AG10803 (cell line): ENCODE measurements at regions not wholly inside any gene's neighbourhood (a gene's known extent, or its start where the extent isn't known, plus 50 kb on each side); places are given as distances from the start of the nearest gene placed in this dataset.

Experiments used
- DNase-seq: peaks from one replicate; pipeline ENCODE4 v3.0.0; 2010; ENCODE audit warnings: low read depth
- H3K4me3 ChIP-seq: 2 replicates; pipeline ENCODE4 v1.5.1; 2011; ENCODE audit warnings: mild to moderate bottlenecking, low read length, control low read depth
- CTCF ChIP-seq: conservative IDR thresholded peaks from 2 replicates; pipeline ENCODE4 v1.5.1; 2011; ENCODE audit warnings: mild to moderate bottlenecking, low read length, control low read depth, inconsistent platforms

- no peak for TF ChIP-seq CTCF
- no peak overlapping the region for H3K4me3 ChIP-seq
- DNase-seq, result peak; percentile 46
Observed at GRCh38 chr3:71873093-71873611, 88.2 kb upstream of the PROK2 start.

GRCh38 chr3:71872256-71872655, 87.3 kb upstream of the PROK2 start:
- H3K4me3 ChIP-seq, result no peak overlapping the region
- DNase-seq, result no peak
- no peak for TF ChIP-seq CTCF

GRCh38 chr3:71870966-71871512, 86.1 kb upstream of the PROK2 start:
- no peak overlapping the region for H3K4me3 ChIP-seq
- no peak for DNase-seq
- no peak for TF ChIP-seq CTCF

GRCh38 chr3:71868876-71869275, 83.9 kb upstream of the PROK2 start:
- H3K4me3 ChIP-seq, result no peak overlapping the region
- DNase-seq, result no peak
- TF ChIP-seq CTCF, result no peak

- H3K4me3 ChIP-seq, result no peak overlapping the region
- TF ChIP-seq CTCF, result no peak
- no peak for DNase-seq
Observed at GRCh38 chr3:71865727-71866126, 80.8 kb upstream of the PROK2 start.

- TF ChIP-seq CTCF, result no peak
- no peak overlapping the region for H3K4me3 ChIP-seq
- no peak for DNase-seq
Observed at GRCh38 chr3:71863563-71864190, 78.7 kb upstream of the PROK2 start.
